ENCODE measurements at regions not wholly inside any gene's neighbourhood (a gene's known extent, or its start where the extent isn't known, plus 50 kb on each side); places are given as distances from the start of the nearest gene placed in this dataset.

- no peak for TF ChIP-seq CTCF (IDR thresholded peaks at IDR 0.05; ENCODE audit: insufficient read depth, missing control alignments)
- FAIRE-seq (no peak), DNase-seq (ENCODE audit: insufficient read length, low spot score) (no peak)
Observed at GRCh38 chr9:126236273-126236672, 90.4 kb upstream of the MVB12B start.

GRCh38 chr9:126238415-126238814 lies 88.2 kb upstream of the MVB12B start:
- FAIRE-seq, result no peak
- no peak for TF ChIP-seq CTCF (IDR thresholded peaks at IDR 0.05; ENCODE audit: insufficient read depth, missing control alignments)

GRCh38 chr9:126239515-126239914 lies 87.1 kb upstream of the MVB12B start:
- no peak for TF ChIP-seq CTCF (IDR thresholded peaks at IDR 0.05; ENCODE audit: insufficient read depth, missing control alignments)
- DNase-seq (ENCODE audit: insufficient read length, low spot score) (no peak), FAIRE-seq (no peak)

More at GRCh38 chr9:126238415-126238814, 88.2 kb upstream of the MVB12B start:
- no peak for DNase-seq (ENCODE audit: insufficient read length, low spot score)

GRCh38 chr9:126240835-126241234 lies 85.8 kb upstream of the MVB12B start:
- no peak for TF ChIP-seq CTCF (IDR thresholded peaks at IDR 0.05; ENCODE audit: insufficient read depth, missing control alignments)
- no peak for FAIRE-seq
- no peak for DNase-seq (ENCODE audit: insufficient read length, low spot score)

- no peak for DNase-seq (ENCODE audit: insufficient read length, low spot score)
- no peak for TF ChIP-seq CTCF (IDR thresholded peaks at IDR 0.05; ENCODE audit: insufficient read depth, missing control alignments)
- no peak for FAIRE-seq
Observed at GRCh38 chr9:126248680-126249079, 77.9 kb upstream of the MVB12B start.

GRCh38 chr9:126261584-126262356 lies 64.9 kb upstream of the MVB12B start:
- no peak for DNase-seq (ENCODE audit: insufficient read length, low spot score)
- no peak for TF ChIP-seq CTCF (IDR thresholded peaks at IDR 0.05; ENCODE audit: insufficient read depth, missing control alignments)
- FAIRE-seq, result no peak

- FAIRE-seq (no peak), DNase-seq (ENCODE audit: insufficient read length, low spot score) (no peak)
- no peak for TF ChIP-seq CTCF (IDR thresholded peaks at IDR 0.05; ENCODE audit: insufficient read depth, missing control alignments)
Observed at GRCh38 chr9:126262738-126263137, 63.9 kb upstream of the MVB12B start.

Measured in D721Med (cell line).